ENCODE measurements at regions not wholly inside any gene's neighbourhood (a gene's known extent, or its start where the extent isn't known, plus 50 kb on each side); places are given as distances from the start of the nearest gene placed in this dataset.
"Not testable (repeated sequence)": the region's sequence is repeated elsewhere in the genome, so short reads cannot be mapped to it uniquely, and the experiment has no call there.

- H3K4me1 Mint-ChIP-seq, result no peaks in the 10 kb centered on the region
- Histone ChIP-seq H3K27ac (ENCODE audit: low read depth in 1 of 2, low read length in 2 of 2) (no peak overlapping the region), H3K4me1 (ENCODE audit: control insufficient read depth in 1 of 2, insufficient read depth in 2 of 2, low read length in 2 of 2) (no peaks in the 10 kb centered on the region), H3K4me3 (replicated peaks in 1 of 3; ENCODE audit: low read depth in 2 of 3, low read length in 3 of 3) (no peak overlapping the region), H3K9me3 (replicated peaks in 1 of 2; ENCODE audit: control insufficient read depth in 1 of 2, insufficient read depth in 1 of 2, low read length in 2 of 2) (peaks cover 0 to 5% of the 10 kb centered on the region in 2 donors), H3K79me2 (ENCODE audit: insufficient read depth, low read length) (no peaks in the 10 kb centered on the region), H3K9ac (ENCODE audit: insufficient read depth, low read length, poor library complexity, severe bottlenecking) (no peak overlapping the region), H3K4me2 (replicated peaks; ENCODE audit: extremely low read depth, low read length, poor library complexity, severe bottlenecking) (no peak overlapping the region), H4K20me1 (ENCODE audit: insufficient read depth, low read length) (no peaks in the 10 kb centered on the region), H2AFZ (ENCODE audit: insufficient read depth, low read depth, low read length, poor library complexity, severe bottlenecking) (no peak overlapping the region), H3K36me3 (replicated peaks in 1 of 2; ENCODE audit: control insufficient read depth in 1 of 2, insufficient read depth in 2 of 2, low read length in 2 of 2) (no peaks in the 10 kb centered on the region), H3K27me3 (ENCODE audit: control insufficient read depth in 2 of 2, insufficient read depth in 2 of 2, low read length in 2 of 2) (no peaks in the 10 kb centered on the region)
- DNase-seq, result no peak
- H3K27me3 Mint-ChIP-seq (ENCODE audit: low read depth in 3 of 3), result no peaks in the 10 kb centered on the region
- peaks cover 0 to 6% (median 4%) of the 10 kb centered on the region in 7 donors for H3K9me3 Mint-ChIP-seq
- no peak overlapping the region for H3K4me3 Mint-ChIP-seq
- intact Hi-C loops (cut with micrococcal nuclease), result no loop called here
- no CpG with 5 or more reads among the region's 1 CpG for WGBS (ENCODE audit: insufficient coverage)
- TF ChIP-seq CTCF (IDR thresholded peaks at IDR 0.05), result no peak
- H3K36me3 Mint-ChIP-seq, result no peaks in the 10 kb centered on the region
- no peak overlapping the region for H3K27ac Mint-ChIP-seq
Observed at GRCh38 chr3:74905478-74905877, 291.0 kb upstream of the CNTN3 start.

GRCh38 chr3:74904646-74905045, 290.2 kb upstream of the CNTN3 start:
- Histone ChIP-seq H2AFZ (ENCODE audit: insufficient read depth, low read depth, low read length, poor library complexity, severe bottlenecking) (no peak overlapping the region), H3K4me1 (ENCODE audit: control insufficient read depth in 1 of 2, insufficient read depth in 2 of 2, low read length in 2 of 2) (no peaks in the 10 kb centered on the region), H3K36me3 (replicated peaks in 1 of 2; ENCODE audit: control insufficient read depth in 1 of 2, insufficient read depth in 2 of 2, low read length in 2 of 2) (no peaks in the 10 kb centered on the region), H3K27me3 (ENCODE audit: control insufficient read depth in 2 of 2, insufficient read depth in 2 of 2, low read length in 2 of 2) (no peaks in the 10 kb centered on the region), H3K79me2 (ENCODE audit: insufficient read depth, low read length) (no peaks in the 10 kb centered on the region), H3K27ac (ENCODE audit: low read depth in 1 of 2, low read length in 2 of 2) (no peak overlapping the region), H3K9ac (ENCODE audit: insufficient read depth, low read length, poor library complexity, severe bottlenecking) (no peak overlapping the region), H3K4me2 (replicated peaks; ENCODE audit: extremely low read depth, low read length, poor library complexity, severe bottlenecking) (no peak overlapping the region), H4K20me1 (ENCODE audit: insufficient read depth, low read length) (no peaks in the 10 kb centered on the region), H3K4me3 (replicated peaks in 1 of 3; ENCODE audit: low read depth in 2 of 3, low read length in 3 of 3) (no peak overlapping the region), H3K9me3 (replicated peaks in 1 of 2; ENCODE audit: control insufficient read depth in 1 of 2, insufficient read depth in 1 of 2, low read length in 2 of 2) (peaks cover 5 to 8% of the 10 kb centered on the region in 2 donors)
- Mint-ChIP-seq H3K27me3 (ENCODE audit: low read depth in 3 of 3) (no peaks in the 10 kb centered on the region), H3K27ac (no peak overlapping the region), H3K36me3 (no peaks in the 10 kb centered on the region), H3K9me3 (peaks cover 0 to 9% (median 3%) of the 10 kb centered on the region in 7 donors), H3K4me3 (no peak overlapping the region), H3K4me1 (no peaks in the 10 kb centered on the region)
- WGBS (ENCODE audit: insufficient coverage), result no CpG with 5 or more reads among the region's 2 CpGs
- TF ChIP-seq CTCF (IDR thresholded peaks at IDR 0.05), result no peak
- DNase-seq, result no peak
- intact Hi-C loops (cut with micrococcal nuclease), result no loop called here

- not testable (repeated sequence) for DNase-seq; H3K4me3 ChIP-seq (replicated peaks in 1 of 3; ENCODE audit: low read depth in 2 of 3, low read length in 3 of 3)
Observed at GRCh38 chr3:74899796-74900516, 285.5 kb upstream of the CNTN3 start.

More at GRCh38 chr3:74899796-74900516, 285.5 kb upstream of the CNTN3 start:
- H3K36me3 Mint-ChIP-seq; H3K36me3 ChIP-seq (replicated peaks in 1 of 2; ENCODE audit: control insufficient read depth in 1 of 2, insufficient read depth in 2 of 2, low read length in 2 of 2); H4K20me1 ChIP-seq (ENCODE audit: insufficient read depth, low read length); intact Hi-C loops (cut with micrococcal nuclease); H3K4me1 Mint-ChIP-seq; H2AFZ ChIP-seq (ENCODE audit: insufficient read depth, low read depth, low read length, poor library complexity, severe bottlenecking); H3K79me2 ChIP-seq (ENCODE audit: insufficient read depth, low read length); H3K4me1 ChIP-seq (ENCODE audit: control insufficient read depth in 1 of 2, insufficient read depth in 2 of 2, low read length in 2 of 2); H3K4me2 ChIP-seq (replicated peaks; ENCODE audit: extremely low read depth, low read length, poor library complexity, severe bottlenecking); H3K27me3 ChIP-seq (ENCODE audit: control insufficient read depth in 2 of 2, insufficient read depth in 2 of 2, low read length in 2 of 2); H3K27me3 Mint-ChIP-seq (ENCODE audit: low read depth in 3 of 3); H3K27ac ChIP-seq (ENCODE audit: low read depth in 1 of 2, low read length in 2 of 2); H3K9ac ChIP-seq (ENCODE audit: insufficient read depth, low read length, poor library complexity, severe bottlenecking); H3K27ac Mint-ChIP-seq; H3K4me3 Mint-ChIP-seq: not testable (repeated sequence)
- H3K9me3 Mint-ChIP-seq, result peaks cover 0 to 16% (median 2%) of the 10 kb centered on the region in 7 donors
- 76% methylated on average over 40 of the region's 45 CpGs for WGBS (ENCODE audit: insufficient coverage)
- peaks cover 0 to 11% of the 10 kb centered on the region in 2 donors for H3K9me3 ChIP-seq (replicated peaks in 1 of 2; ENCODE audit: control insufficient read depth in 1 of 2, insufficient read depth in 1 of 2, low read length in 2 of 2)

All from CD14-positive monocyte (primary cell).